ENCODE measurements at regions not wholly inside any gene's neighbourhood (a gene's known extent, or its start where the extent isn't known, plus 50 kb on each side); places are given as distances from the start of the nearest gene placed in this dataset.

GRCh38 chr22:49045276-49045675 lies 782.4 kb downstream of the BRD1 start:
- no peak for TF ChIP-seq GATA3 (IDR thresholded peaks at IDR 0.05; ENCODE audit: low read depth, low read length)
- no peak for TF ChIP-seq GATA2 (IDR thresholded peaks at IDR 0.05; ENCODE audit: low read depth, low read length)
